Globus pallidus (tissue), 1 donor: ENCODE measurements at regions not wholly inside any gene's neighbourhood (a gene's known extent, or its start where the extent isn't known, plus 50 kb on each side); places are given as distances from the start of the nearest gene placed in this dataset.

ENCODE experiments used
- DNase-seq: peaks from one replicate; pipeline ENCODE4 v3.0.0-alpha.2; 2015; ENCODE audit warnings: low spot score

DNA sequence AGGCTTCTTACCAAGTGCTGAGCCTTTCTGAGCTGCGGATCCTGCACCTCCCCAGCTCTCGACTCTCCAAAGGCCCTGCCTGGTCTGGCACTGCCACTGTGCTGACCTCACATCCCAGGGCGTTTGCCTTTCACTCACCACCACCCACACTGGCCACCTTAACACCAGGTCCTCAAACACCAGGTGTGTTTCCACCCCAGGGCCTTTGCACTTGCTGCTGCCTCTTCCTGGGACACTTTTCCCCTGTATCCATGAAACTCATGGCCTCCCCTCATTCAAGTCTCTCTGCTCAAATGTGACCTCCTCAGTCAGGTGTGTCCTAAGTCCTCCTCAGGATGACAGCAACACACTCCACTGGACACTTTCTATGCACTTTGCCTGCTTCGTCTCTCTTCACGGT lies 51.4 kb upstream of the ANO1 start:
- DNase-seq, result no peak

DNA sequence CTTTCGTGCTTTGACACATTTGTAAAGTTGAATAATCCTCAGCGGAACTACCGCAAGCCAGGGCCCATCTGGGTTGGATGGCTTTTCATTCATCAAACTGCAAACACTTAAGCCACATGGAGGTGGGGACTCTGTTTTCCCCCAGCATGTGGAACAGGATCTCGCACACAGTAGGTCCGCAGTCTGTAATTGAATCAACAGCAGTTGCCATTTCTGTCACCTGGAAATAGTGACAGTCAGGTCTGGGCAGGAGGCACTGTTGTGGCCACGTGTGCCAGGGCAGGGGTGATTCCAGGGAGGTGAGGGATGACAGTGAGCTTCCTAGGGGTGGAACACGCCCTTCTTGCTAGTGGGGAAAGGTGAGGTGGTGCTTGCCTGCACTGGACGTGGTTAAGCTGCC lies 50.7 kb upstream of the ANO1 start:
- no peak for DNase-seq

DNA sequence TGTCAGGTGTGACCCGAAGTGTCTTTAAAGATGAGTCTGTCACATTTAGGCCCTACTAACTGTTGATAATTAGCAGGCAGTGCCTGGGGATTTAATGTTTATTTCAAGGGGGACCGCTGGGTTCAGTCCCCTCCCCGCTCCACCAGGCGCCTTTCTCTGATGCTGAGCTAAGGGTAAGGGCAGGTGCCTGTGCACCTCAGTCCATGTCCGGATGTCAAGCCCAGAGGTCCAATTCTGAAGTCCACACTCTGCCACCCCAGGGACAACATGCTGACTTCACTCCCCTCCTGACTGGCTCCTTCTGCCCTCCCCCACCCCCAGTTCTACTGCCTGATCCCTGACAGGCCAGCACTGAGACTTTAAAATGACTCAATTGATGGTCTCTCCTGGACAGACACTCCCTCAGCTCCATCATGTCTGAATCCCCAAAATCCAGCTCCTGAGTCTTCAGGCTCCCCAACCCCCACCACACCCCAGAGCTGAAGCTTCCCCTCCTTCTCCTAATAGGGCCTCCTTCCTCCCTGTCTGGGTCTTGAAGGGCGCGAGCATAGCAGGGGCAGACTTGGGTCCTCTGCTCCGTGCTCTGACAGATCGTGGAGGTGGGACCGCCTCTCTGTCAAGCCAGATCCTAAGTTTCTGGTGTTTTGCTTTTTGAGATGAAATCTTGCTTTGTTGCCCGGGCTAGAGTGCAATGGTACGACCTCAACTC lies 49.8 kb upstream of the ANO1 start:
- DNase-seq, result no peak
